ENCODE measurements at regions not wholly inside any gene's neighbourhood (a gene's known extent, or its start where the extent isn't known, plus 50 kb on each side); places are given as distances from the start of the nearest gene placed in this dataset.

GRCh38 chr1:70836456-70836855 lies 211.2 kb downstream of the PTGER3 start:
- no peak overlapping the region for H3K27ac ChIP-seq (ENCODE audit: low read depth, low read length)
- ChIA-PET POLR2A (ENCODE audit: partially characterized antibody) (no interaction called here), CTCF (ENCODE audit: partially characterized antibody) (interaction anchor here (0.7 kb wide), 1 partner anchor 150 kb away, joined by 3 read pairs; no protein-coding TSS in a partner anchor)
- no peak overlapping the region for H4K91ac ChIP-seq (replicated peaks; ENCODE audit: insufficient read length, low read length)
- no peak overlapping the region for H3K4me3 ChIP-seq (ENCODE audit: extremely low read depth in 1 of 4, insufficient read depth in 2 of 4, low read depth in 3 of 4, low read length in 4 of 4)
- WGBS, 2 experiments (ENCODE audit: extremely low coverage in 1 of 2, insufficient coverage in 1 of 2, insufficient read length in 1 of 2, insufficient replicate concordance in 2 of 2, low coverage in 1 of 2, low lambda C conversion rate in 2 of 2, missing lambda C conversion rate in 1 of 2): 95% methylated on average over 1 of the region's 1 CpG; no CpG with 5 or more reads in 1 of the 2 experiments
- H2BK15ac ChIP-seq (ENCODE audit: low read length): no peak overlapping the region
- no peak overlapping the region for H3K4ac ChIP-seq (replicated peaks; ENCODE audit: insufficient read length, low read depth, low read length)
- no peaks in the 10 kb centered on the region for H3K79me1 ChIP-seq (ENCODE audit: low read depth, low read length)
- H3K79me2 ChIP-seq (ENCODE audit: control insufficient read depth in 1 of 2, insufficient read depth in 2 of 2, low read length in 2 of 2): no peaks in the 10 kb centered on the region
- H3K4me1 ChIP-seq (replicated peaks in 1 of 4; ENCODE audit: control insufficient read depth in 3 of 4, insufficient read depth in 4 of 4, low read length in 3 of 4): no peaks in the 10 kb centered on the region
- H3K56ac ChIP-seq (replicated peaks; ENCODE audit: insufficient read length, low read depth, low read length): no peak overlapping the region
- H4K5ac ChIP-seq (ENCODE audit: insufficient read length, low read depth, low read length): no peak overlapping the region
- 0 out of 4 replicates have a peak, but pooled peaks cover 0 to 2% of the 10 kb centered on the region in 2 experiments for H3K9me3 ChIP-seq (ENCODE audit: insufficient read depth in 2 of 2, low read depth in 1 of 2, low read length in 1 of 2)
- H2BK5ac ChIP-seq (ENCODE audit: low read depth, low read length): no peak overlapping the region
- H3K18ac ChIP-seq (ENCODE audit: extremely low read depth, low read length): no peak overlapping the region
- no peak overlapping the region for H4K8ac ChIP-seq (ENCODE audit: extremely low read depth, insufficient read depth, low read length)
- no peak for DNase-seq (ENCODE audit: low read depth in 1 of 2, low spot score in 2 of 2)
- H2BK120ac ChIP-seq (replicated peaks; ENCODE audit: low read depth, low read length): no peak overlapping the region
- no peak overlapping the region for H2AK5ac ChIP-seq (ENCODE audit: low read depth, low read length)
- no peak overlapping the region for H3K23ac ChIP-seq (ENCODE audit: insufficient read length)
- H3K4me2 ChIP-seq (ENCODE audit: insufficient read depth in 1 of 2, low read depth in 2 of 2, low read length in 2 of 2): no peak overlapping the region
- no peak overlapping the region for H2BK20ac ChIP-seq (ENCODE audit: low read length)
- no peaks in the 10 kb centered on the region for H4K20me1 ChIP-seq (replicated peaks in 1 of 2; ENCODE audit: control insufficient read depth in 1 of 2, insufficient read depth in 2 of 2, low read length in 2 of 2)
- no peak overlapping the region for H3K14ac ChIP-seq (ENCODE audit: insufficient read length)
- H2AFZ ChIP-seq (ENCODE audit: low read length): no peak overlapping the region
- FAIRE-seq: no peak
- no peaks in the 10 kb centered on the region for H3K27me3 ChIP-seq (replicated peaks in 1 of 4; ENCODE audit: control insufficient read depth in 3 of 4, extremely low read depth in 1 of 4, insufficient read depth in 3 of 4, low read length in 3 of 4)
- no peaks in the 10 kb centered on the region for H3K23me2 ChIP-seq (ENCODE audit: low read depth, low read length)
- H2BK12ac ChIP-seq (ENCODE audit: low read depth, low read length): no peak overlapping the region
- no peak overlapping the region for H3K9ac ChIP-seq (replicated peaks in 1 of 4; ENCODE audit: extremely low read depth in 1 of 4, low read depth in 3 of 4, low read length in 3 of 4)
- no peaks in the 10 kb centered on the region; a peak in 1 of 8 replicates for H3K36me3 ChIP-seq (ENCODE audit: control insufficient read depth in 2 of 4, insufficient read depth in 4 of 4, low read length in 3 of 4)
- TF ChIP-seq POLR2A (IDR thresholded peaks at IDR 0.05; ENCODE audit: control extremely low read depth in 1 of 2, low read depth in 2 of 2, low read length in 2 of 2) (no peak), CTCF (IDR thresholded peaks at IDR 0.05; ENCODE audit: control extremely low read depth in 1 of 3, insufficient read depth in 1 of 3, low read depth in 1 of 3, low read length in 3 of 3) (no peak), SIX5 (IDR thresholded peaks at IDR 0.05; ENCODE audit: low read depth, low read length) (no peak), MAX (IDR thresholded peaks at IDR 0.05) (no peak)
